GM03348 (cell line): ENCODE measurements at regions not wholly inside any gene's neighbourhood (a gene's known extent, or its start where the extent isn't known, plus 50 kb on each side); places are given as distances from the start of the nearest gene placed in this dataset.
"Not testable (repeated sequence)": the region's sequence is repeated elsewhere in the genome, so short reads cannot be mapped to it uniquely, and the experiment has no call there.

ENCODE experiments used
- DNase-seq: peaks from one replicate; pipeline ENCODE4 v3.0.0; 2012; ENCODE audit warnings: low spot score

DNA sequence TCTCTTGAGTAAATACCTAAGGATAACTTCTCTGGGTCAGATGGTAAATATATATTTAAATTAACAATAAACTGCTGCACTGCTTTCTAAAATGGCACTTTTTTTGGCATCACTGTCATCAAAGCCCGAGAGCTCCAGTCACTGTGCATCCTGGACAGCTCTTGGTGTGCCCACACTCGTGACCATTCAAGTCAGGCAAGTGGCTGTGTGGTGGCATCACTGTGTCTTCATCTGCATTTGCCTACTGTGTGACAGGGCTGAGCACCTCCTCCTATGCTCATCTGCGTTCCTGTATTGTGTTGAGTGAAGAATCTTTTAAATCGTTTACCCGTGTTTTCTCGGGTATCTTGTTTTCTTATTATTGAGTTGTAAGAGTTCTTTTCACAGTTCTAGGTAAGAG lies 568.1 kb upstream of the SALL3 start:
- no peak for DNase-seq

DNA sequence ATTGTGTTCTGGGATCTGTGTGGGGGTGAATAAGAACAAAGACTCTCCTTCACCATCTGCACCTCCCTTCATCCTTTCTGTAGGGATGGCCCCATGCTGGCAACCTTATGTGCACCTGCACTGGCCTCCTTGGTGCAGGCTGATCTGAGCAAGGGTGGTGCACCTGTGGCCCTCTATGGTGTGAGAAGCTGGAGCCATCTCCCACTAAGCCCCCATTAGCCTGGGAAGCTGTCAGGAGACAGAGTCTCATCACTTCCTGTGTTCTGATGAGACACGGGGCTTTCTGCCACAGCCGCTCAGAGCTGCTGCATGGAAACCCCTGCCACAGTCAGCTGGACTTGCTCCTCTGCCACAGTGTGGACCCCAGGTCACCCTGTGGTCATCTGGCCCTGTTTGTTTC lies 565.3 kb upstream of the SALL3 start:
- no peak for DNase-seq

DNA sequence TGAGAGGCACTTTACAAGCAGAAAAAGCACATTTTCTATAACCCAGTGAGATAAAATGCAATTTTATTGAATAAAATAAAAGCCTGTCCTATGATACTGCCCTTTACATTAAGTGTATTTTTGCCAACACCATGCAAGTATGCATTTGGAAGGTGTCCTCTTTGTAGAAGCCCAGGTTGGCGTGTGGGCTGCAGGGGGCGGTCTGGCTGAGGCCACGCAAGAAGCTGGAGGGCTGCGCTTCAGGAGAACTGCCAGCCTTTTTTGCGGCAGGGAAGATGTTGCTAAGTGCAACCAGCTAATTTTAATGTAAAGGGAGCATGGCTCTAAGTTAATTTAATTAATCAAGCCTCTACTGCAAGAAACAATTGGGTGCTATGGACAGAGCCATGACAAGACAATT lies 562.8 kb upstream of the SALL3 start:
- no peak for DNase-seq

DNA sequence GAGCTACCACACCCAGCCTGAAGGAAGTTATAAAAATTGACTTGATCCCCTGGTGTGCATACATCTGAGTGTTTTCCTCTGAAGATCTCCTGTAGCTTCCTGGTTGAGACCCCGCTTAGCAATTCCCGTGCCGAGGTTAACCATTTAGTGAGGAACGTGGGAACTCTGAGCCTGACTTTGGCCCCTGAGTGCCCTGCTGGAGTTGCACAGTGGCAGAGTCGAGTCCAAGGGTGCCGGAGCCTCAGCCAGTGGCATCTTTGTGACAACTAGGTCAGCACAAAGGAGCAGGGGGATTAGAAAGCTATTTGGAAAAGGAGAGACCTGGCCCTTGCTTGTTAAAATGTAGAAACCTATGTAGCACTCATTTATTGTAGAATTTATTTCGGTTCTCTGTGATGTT lies 561.2 kb upstream of the SALL3 start:
- no peak for DNase-seq

DNA sequence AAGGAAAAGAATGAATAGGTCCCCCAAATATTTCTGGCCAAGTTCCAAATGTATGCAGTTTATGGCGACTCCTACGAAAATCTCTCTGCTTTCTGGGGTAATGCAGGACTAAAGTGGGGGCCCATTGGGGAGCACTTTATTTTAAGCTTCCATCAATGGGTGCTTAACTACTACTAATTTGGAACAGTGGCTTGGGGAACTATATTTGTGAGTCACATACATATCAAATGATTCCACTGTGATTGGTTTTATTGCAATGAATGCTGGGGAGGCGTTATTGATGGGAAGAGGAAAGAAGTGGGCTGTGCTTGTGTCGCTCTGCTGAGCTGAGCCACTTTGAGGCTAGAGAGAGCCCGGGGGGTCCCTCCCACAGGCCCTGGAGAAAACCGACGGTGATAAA lies 560.4 kb upstream of the SALL3 start:
- no peak for DNase-seq

DNA sequence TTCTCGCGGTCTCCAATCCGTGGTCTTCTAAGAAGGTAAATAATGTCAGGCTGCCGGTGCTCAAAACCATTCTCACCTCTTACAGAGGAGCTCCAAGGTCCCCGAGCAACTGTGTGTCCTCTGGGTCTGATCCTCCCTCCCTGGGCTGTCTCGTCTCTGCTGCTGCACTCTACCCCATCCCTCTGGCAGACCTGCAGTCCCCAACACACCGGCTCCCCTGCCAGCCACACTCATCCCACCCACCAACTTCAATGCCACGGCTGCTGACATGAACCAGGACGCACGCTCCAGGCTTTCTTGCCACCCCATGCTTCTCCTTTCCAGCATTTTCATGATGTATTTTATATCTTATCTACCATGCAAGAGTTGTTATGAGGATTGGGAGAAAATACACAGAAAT lies 559.5 kb upstream of the SALL3 start:
- DNase-seq, result no peak

DNA sequence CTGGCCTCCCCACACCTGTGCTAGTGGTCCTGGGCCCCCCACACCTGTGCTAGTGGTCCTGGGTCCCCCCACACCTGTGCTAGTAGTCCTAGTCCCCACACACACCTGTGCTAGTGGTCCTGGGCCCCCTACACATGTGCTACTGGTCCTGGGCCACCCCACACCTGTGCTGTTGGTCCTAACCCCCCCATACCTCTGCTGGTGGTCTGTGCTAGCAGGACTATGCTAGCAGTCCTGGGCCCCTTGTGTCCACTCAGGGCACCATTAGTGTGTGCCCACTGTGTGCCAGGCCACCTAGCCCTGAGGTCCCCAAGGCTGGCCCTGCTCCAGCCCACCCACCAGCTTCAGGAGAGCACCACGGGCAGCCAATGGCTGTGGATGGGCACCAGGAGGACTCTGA lies 558.2 kb upstream of the SALL3 start:
- DNase-seq, result no peak

DNA sequence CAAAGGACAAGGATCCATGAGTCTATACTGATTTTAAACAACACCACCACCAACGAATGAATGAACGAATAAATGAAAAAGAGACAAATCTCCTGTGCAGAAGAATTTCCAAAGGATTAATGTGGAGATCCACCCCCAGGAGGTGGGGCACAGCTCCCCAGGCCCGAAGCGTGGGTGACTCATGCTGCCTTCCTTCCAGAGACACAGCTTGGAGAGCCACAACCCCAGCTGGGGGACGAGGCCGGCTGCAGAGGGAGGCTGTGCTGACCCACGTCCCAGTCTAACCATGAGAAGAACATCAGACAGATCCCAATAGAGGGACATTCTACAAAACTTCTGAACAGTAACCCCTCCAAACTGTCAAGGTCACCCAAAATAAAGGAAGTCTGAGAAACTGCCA lies 557.3 kb upstream of the SALL3 start:
- DNase-seq, result no peak

DNA sequence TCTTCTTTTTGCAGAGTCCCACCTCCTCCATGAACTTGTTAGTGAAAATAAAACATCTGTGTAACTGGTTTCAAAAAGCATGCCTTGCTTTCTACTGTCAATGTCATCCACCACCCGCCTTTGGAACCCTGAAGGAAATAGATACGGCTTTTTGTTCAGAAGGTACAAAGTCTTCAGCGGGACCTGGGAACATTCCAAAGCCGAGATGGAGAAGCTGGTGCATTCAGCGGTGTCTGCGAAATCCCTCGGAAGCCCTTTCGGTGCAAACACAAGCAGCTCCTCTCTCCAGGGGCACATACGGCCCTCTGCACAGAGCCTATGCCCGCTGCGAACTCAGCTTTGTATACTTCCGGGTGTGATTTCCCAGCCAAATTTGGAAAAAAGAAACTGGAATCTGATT lies 555.8 kb upstream of the SALL3 start:
- DNase-seq, result no peak

DNA sequence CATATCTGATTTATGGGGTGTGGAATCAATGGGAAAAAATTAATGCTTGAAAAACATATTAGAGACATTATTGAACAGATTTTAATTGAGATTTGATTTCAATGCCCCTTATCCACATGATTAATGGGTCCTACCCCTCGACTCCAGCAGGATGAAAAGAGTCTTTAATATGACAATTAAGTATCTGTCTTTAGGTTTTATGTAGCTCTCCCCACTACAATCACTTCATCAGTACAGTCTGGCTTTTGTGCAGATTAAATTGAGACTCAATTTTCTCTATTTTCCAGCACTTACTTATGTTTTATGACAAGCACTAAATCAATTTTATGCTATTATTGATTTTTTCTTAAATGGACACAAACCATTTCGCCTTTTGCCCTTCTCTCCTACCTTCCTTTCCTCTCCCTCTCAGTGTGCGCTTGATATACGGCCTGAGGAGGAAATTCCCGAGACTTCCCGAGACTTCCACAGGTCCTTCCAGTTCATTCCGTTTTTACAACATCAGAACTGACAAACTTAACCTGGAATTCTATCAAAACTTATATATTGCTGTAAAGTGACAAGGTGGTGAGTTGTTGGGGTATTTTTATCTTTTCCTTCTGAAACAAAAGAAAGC lies 555.1 kb upstream of the SALL3 start:
- no peak for DNase-seq

DNA sequence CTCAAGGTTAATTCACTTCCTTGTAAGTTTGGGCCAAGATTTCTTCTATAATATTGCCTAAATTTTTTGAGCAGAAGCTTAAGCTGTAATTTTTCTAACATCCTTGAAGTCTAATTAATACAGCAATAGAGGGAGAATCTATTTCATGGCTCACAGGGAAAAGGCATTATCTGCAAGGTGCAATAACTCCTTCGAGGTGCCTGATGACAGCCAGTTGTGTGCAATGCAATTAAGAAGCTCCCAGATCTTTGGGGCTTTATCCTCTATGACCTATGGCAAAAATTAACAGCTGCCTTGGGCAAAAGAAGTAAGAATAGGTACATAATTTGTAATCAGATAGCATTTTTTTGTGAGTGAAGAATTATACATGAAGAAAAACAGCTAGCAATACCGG lies 554.6 kb upstream of the SALL3 start:
- no peak for DNase-seq

DNA sequence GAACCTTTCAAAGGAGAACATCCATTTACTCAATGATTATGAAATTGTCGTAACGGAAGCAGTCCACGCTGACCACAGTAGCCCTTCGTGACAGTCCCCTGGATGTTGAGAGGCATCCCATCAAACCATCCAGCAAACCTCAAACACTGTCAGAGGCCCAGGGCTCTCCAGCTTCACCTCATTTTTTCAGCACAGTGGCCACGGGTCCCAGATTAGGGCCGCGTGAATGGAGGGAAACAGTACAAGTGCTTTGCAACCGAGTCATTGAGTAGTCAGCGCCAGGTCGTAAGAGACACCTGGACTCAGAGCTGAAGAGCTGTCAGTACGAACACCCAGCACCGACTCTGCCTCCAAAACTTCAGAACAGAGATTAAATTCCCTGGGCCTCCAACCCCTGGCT lies 552.5 kb upstream of the SALL3 start:
- no peak for DNase-seq

DNA sequence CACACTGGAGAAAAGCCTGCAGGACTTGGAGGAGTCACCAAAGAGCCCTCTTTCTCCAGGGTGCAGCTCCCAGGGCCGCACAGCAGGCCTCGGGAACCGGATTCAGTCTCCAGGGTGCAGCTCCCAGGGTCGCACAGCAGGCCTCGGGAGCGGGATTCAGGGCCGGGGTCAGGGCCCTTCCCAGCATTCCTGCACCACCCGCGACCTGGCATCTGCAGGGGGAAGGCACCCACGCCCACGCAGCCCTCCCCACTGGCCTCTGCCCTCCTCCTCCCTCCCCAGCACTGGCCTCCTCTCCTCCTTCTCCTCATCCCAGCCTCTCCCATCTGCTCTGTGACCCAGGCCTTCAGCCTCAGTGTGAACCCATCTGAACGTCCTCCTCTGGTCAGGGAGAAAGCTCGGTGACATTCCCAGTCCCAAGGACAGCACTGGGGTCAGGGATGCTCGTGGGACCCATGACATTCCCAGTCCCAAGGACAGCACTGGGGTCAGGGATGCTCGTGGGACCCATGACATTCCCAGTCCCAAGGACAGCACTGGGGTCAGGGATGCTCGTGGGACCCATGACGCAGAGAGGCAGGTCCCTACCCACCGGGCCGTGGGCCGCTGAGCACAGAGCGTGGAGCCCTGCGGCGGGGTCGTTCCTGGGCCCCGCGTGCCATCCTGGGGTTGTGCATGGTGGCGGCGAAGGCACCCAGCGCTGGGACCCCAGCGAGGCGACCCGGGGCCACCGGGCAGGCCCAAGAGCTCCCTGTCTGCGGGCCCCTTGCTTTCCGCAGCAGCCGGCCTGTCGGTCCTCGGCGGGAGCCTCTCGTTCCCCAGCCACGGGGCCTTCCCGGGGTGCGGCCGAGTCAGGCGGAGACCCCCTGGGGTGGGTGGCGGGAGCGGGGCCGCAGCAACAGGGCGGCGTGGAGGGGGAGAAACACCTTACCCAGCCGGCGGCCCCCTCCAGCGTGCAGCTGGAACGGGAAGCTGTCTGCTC lies 550.2 kb upstream of the SALL3 start:
- no peak for DNase-seq

DNA sequence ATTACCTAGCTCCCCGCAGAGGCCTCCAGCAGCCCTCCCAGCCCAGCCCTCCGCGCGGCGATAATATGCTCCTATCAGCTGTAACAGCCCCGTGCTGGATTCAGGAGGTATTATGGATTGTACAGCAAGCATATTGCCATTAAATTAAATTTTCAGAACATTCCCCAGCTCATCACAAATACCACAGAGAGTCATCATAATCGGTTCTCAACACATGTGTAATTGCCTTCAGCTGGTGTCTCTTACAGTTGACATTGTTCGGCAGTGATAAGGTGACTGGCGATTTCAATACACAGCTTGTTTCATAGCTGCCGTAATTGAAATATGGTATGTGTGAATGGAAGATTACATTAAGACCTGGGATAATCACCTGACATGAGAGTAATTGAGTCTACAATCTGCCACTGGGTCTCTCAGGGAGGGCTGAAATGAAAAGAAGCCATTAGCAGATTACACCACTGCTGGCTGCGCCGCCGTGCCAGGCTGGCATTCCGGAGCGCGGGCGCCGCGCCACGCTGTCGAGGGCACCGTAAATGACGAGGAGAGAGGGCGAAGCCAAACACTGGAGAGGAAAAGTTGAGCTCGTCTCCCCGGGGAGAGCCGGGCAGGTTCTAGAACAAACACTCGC lies 549.4 kb upstream of the SALL3 start:
- no peak for DNase-seq

DNA sequence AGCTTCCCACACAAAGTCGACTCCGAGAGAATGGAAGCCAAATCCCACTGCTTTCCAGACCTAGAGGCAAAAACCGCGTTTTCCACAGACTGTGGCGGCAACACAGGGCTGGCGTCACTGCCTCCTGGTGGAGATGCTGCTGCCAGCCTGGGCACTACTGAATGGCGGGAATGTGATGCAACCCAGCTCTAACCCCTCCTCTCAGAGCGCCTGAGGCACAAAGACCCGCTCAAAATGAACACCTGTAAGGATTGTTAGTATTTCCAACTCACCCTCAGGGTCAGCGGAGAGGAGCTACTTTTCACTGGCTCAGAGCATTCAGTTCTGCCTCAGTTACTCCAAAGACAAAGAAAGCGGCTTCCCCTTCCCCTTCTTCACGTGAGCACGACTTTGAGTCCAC lies 548.0 kb upstream of the SALL3 start:
- no peak for DNase-seq

DNA sequence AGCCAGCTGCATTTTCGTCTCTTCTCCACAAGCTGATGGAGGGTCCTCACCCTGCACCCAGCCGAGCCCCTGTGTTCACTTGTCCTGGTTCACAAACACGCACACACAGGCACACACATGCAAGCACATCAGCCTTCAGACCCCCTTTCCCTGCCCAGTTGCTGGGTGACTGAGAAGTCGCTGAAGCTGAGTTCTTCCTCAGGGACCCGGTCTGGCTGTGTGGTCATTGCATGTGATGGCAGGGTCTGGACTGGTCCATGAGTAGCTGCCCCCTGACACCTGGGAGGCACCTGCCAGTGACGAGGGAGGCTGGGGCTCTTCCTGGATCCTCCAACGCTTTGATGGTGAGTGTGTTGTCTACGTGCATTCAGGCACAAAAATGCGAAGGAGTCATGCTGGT lies 546.1 kb upstream of the SALL3 start:
- no peak for DNase-seq

DNA sequence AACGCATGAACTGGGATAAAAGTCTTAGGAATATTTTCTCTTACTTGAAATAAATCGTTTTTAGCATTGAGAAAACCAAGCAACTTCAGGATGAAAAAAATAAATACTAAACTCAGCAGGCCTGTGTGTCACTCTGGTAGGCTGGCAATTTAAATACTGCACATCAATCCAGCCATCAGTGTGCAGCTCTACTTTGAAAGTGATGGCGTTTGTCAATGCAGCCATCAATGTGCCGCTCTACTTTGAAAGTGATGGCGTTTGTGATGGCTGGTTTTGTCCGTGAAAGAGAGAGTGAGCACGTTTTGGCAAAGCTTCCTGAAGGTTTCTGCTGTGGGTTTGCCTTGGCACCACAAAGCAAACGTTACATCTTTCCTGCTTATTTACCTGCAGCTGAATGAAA lies 543.5 kb upstream of the SALL3 start:
- no peak for DNase-seq

DNA sequence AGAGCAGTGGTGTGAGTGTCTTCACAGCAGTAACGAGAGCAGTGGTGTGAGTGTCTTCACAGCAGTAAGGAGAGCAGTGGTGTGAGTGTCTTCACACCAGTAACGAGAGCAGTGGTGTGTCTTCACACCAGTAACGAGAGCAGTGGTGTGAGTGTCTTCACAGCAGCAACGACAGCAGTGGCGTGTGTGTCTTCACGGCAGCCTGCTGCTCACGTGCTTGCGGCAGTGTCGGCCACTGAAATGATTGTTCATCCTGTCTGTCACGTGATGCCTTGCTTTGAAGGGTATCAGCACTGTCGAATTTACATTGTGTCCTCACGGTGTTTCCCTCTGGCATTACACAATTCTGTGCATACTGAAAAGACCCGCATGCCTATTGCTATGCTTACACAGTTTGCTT lies 541.4 kb upstream of the SALL3 start:
- DNase-seq, result not testable (repeated sequence)

DNA sequence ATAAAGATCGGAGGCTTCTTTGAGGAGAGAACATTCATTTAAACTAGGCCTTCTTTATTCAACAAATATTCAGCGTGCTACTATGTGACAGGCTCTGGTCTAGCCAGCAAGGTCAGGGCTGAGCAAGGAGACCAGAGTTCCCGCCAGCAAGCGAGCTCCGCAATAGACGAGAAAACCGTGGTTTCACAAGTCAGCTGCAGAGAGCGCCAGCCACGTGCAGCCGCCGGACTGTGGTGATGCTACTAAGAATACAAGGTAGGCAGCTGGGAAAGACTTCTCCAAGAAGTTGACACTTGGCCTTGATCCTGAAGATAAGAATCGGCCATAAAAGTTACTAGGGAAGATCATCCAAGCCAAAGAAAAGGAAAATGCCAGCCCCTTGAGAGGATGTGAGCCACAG lies 533.7 kb upstream of the SALL3 start:
- DNase-seq, result no peak

DNA sequence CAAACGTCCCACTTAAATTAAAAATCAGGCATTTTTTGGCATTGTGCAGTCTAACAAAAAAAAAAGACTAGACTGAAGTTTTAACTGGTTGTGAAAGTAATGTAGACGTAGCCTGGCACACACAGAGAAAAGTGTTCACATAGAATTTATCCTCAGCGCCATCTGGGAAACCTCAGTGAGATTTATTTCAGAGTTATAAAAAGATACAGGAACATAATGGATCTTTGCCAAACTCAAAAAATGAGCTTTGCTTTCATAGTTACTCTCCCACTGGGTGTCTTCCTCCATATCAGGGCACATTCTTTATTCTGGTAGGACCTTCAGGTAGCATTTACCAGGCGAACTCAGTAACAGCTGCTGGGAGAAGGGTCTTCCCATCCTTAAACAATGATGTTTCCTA lies 532.4 kb upstream of the SALL3 start:
- no peak for DNase-seq

DNA sequence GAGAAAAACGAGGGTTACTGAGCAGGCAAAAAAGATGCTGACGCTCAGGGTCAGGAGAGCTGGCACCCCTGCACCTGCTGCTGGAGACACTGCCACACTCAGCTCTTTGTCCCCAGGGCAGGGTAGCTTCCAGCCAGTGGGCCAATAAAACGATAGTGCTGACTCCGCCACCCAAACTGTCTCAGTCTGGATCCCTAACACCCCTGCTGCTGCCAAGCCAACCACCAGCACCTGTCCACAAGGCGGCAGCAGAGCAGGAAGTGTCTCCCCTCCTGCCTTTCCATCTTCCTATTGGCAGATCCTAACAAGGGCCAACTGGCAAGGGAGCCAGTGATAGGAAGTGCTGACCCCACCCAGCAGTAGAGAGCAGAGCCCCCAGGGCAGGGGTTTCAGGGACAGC lies 531.5 kb upstream of the SALL3 start:
- DNase-seq, result no peak

DNA sequence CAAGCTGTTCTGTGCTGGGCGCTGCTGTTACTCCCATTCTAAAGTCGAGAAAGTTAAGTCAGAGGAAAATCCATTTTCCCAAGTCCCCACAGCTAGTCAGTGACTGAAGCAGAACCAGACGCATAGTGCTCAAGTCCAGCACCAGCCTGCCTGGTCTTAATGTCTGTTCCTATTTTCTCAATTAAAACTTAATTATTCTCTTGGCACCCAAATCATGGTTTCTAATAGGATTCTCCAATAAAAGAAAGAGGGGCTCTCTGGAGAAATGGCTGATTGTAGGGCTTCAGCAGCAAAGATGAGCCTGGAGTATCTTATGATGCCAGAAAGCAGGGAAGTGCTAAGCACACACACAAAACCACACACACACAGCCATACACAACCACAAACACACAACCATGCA lies 531.0 kb upstream of the SALL3 start:
- DNase-seq, result no peak

DNA sequence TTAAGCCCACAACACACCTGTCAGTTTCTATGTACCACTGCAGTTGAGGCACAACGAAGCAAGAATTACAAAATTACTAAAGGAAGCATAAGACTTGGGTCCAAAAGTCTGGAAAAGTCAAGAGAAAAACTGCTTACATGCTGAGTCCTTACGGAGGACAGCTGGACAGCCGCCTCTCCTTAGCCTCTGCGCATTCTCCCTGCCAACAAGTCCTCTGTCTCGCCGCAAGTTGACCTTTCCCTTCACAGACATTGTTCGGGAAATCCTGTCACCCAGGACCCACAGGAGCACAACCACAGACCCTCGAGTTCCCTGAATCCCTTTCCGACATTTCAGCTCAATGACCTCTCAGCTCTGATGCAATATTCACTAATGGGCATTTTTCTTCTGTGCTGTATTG lies 525.4 kb upstream of the SALL3 start:
- DNase-seq, result no peak
